Transverse colon (tissue), 1 donor: ENCODE measurements at regions not wholly inside any gene's neighbourhood (a gene's known extent, or its start where the extent isn't known, plus 50 kb on each side); places are given as distances from the start of the nearest gene placed in this dataset.

Source experiments
- EP300 ChIP-seq: sonication (generic); formaldehyde crosslinking; IDR thresholded peaks from one replicate; pipeline ENCODE4 v1.6.1; 2017; ENCODE audit warnings: antibody characterized with exemption, low read depth
- POLR2A ChIP-seq: fragments of 450-650 bp; IDR thresholded peaks from one replicate; pipeline ENCODE4 v1.6.1; 2016; ENCODE audit warnings: antibody characterized with exemption, mild to moderate bottlenecking, moderate library complexity

GRCh38 chr9:14406463-14406862 is 92.5 kb upstream of the NFIB start:
- TF ChIP-seq POLR2A (no peak), EP300 (no peak)
